ENCODE measurements at regions not wholly inside any gene's neighbourhood (a gene's known extent, or its start where the extent isn't known, plus 50 kb on each side); places are given as distances from the start of the nearest gene placed in this dataset.

DNA sequence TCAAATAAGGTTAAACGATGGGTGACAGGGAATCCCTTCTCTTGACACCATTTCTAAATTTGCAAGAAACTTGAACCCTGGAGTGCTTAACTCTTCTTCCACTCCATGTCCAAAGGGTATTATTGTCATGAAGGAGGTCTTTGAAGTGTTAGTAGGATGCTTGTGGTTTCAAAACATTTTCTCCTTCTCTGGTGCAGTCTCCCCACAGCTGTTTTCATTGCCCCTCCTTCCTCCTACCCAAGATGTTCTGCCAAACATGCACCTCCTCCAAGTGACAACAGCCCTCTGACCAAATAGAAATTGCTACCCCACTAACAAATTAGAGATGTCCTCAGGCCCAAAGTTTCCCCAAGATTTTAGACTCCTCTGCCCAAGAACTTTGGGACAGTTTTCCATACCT is 151.4 kb downstream of the POLR2M start:
- TF ChIP-seq, protein P1, sequence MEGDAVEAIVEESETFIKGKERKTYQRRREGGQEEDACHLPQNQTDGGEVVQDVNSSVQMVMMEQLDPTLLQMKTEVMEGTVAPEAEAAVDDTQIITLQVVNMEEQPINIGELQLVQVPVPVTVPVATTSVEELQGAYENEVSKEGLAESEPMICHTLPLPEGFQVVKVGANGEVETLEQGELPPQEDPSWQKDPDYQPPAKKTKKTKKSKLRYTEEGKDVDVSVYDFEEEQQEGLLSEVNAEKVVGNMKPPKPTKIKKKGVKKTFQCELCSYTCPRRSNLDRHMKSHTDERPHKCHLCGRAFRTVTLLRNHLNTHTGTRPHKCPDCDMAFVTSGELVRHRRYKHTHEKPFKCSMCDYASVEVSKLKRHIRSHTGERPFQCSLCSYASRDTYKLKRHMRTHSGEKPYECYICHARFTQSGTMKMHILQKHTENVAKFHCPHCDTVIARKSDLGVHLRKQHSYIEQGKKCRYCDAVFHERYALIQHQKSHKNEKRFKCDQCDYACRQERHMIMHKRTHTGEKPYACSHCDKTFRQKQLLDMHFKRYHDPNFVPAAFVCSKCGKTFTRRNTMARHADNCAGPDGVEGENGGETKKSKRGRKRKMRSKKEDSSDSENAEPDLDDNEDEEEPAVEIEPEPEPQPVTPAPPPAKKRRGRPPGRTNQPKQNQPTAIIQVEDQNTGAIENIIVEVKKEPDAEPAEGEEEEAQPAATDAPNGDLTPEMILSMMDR (IDR thresholded peaks at IDR 0.05; ENCODE audit: insufficient read depth, low read length) = no peak
- TF ChIP-seq POLR2AphosphoS5 (IDR thresholded peaks at IDR 0.05; ENCODE audit: low read depth) = no peak
